ENCODE measurements at regions not wholly inside any gene's neighbourhood (a gene's known extent, or its start where the extent isn't known, plus 50 kb on each side); places are given as distances from the start of the nearest gene placed in this dataset.

GRCh38 chr17:79446399-79447009, 164.3 kb downstream of the RBFOX3 start:
- Mint-ChIP-seq H3K9me3 (no peaks in the 10 kb centered on the region), H3K36me3 (ENCODE audit: low read depth) (no peaks in the 10 kb centered on the region), H3K27me3 (peaks cover 2% of the 10 kb centered on the region), H3K4me1 (ENCODE audit: low read depth) (no peaks in the 10 kb centered on the region), H3K27ac (no peak overlapping the region), H3K4me3 (no peak overlapping the region)

- Mint-ChIP-seq H3K27me3 (no peaks in the 10 kb centered on the region), H3K4me1 (ENCODE audit: low read depth) (no peaks in the 10 kb centered on the region), H3K4me3 (no peak overlapping the region), H3K36me3 (ENCODE audit: low read depth) (no peaks in the 10 kb centered on the region), H3K27ac (no peak overlapping the region), H3K9me3 (no peaks in the 10 kb centered on the region)
Observed at GRCh38 chr17:79444198-79444597, 166.7 kb downstream of the RBFOX3 start.

- no peaks in the 10 kb centered on the region for H3K27me3 Mint-ChIP-seq
- H3K4me1 Mint-ChIP-seq (ENCODE audit: low read depth): no peaks in the 10 kb centered on the region
- no peaks in the 10 kb centered on the region for H3K36me3 Mint-ChIP-seq (ENCODE audit: low read depth)
Observed at GRCh38 chr17:79443026-79443425, 167.8 kb downstream of the RBFOX3 start.

GRCh38 chr17:79441356-79442160, 169.3 kb downstream of the RBFOX3 start:
- Mint-ChIP-seq H3K36me3 (ENCODE audit: low read depth) (no peaks in the 10 kb centered on the region), H3K4me3 (no peak overlapping the region), H3K27ac (no peak overlapping the region), H3K27me3 (no peaks in the 10 kb centered on the region), H3K9me3 (no peaks in the 10 kb centered on the region), H3K4me1 (ENCODE audit: low read depth) (no peaks in the 10 kb centered on the region)

More at GRCh38 chr17:79443026-79443425, 167.8 kb downstream of the RBFOX3 start:
- Mint-ChIP-seq H3K4me3 (no peak overlapping the region), H3K9me3 (no peaks in the 10 kb centered on the region), H3K27ac (no peak overlapping the region)

DNA sequence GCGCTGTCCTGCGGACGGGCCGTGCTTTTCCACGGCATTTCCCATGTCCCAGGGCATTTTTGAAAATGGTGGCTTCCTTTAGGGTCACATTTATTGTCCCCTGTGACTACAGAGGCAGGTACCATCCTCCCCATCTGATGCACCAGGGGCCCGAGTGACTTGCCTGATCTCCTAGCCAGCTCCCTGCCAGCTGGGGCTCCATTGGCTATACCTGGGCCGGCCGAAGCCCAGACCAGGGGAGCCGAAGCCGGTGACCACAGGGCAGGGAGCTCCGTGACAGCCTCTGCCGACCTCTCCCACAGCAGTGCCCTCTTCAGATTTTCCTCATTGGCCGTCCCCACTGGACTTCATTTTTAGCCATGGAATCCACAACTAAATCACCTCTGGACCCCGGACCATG, 170.6 kb downstream of the RBFOX3 start:
- Mint-ChIP-seq H3K4me1 (ENCODE audit: low read depth) (no peaks in the 10 kb centered on the region), H3K4me3 (no peak overlapping the region), H3K27ac (no peak overlapping the region), H3K27me3 (no peaks in the 10 kb centered on the region), H3K36me3 (ENCODE audit: low read depth) (no peaks in the 10 kb centered on the region), H3K9me3 (no peaks in the 10 kb centered on the region)

GRCh38 chr17:79439493-79439892, 171.4 kb downstream of the RBFOX3 start:
- Mint-ChIP-seq H3K4me3 (no peak overlapping the region), H3K4me1 (ENCODE audit: low read depth) (no peaks in the 10 kb centered on the region), H3K36me3 (ENCODE audit: low read depth) (no peaks in the 10 kb centered on the region), H3K27ac (no peak overlapping the region), H3K27me3 (no peaks in the 10 kb centered on the region), H3K9me3 (no peaks in the 10 kb centered on the region)

DNA sequence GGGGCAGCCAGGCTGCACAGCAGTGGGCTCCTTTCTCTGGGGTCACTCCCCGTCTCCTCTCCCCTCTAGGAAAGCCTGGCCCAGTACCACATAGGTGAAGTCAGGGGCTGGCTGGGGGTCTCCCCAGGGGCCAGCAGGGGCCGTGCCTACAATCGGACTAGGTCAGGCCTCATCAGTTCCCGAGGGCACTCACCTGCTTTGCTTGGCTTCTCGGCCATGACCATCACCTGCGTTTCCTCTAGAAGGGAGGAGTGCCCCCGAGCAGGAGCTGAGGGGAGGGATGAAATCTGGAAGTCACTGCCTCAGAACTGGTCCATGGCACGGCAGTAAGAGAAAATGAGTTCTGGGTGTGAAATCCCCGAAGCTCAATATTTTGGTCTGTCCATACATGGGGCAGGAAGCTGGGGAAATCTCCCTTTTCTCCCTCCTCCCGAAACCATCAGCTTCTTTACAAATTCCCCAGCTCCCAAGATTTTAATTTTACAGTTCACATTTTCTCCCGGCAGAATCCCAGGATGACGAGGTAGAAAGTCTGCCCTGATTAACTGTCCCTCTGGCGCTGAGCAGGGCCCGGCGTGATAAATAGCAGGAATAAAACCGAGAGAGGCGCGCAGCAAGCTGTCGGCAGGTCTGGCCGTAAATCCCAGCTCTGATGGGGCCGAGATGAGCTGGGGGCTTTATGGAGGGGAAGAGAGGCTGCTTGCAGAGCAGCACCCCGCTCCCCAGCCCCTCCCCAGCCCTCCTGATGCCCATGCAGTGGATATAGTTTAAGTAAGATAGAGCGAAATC, 172.1 kb downstream of the RBFOX3 start:
- Mint-ChIP-seq H3K27ac (no peak overlapping the region), H3K4me3 (no peak overlapping the region), H3K4me1 (ENCODE audit: low read depth) (no peaks in the 10 kb centered on the region)

DNA sequence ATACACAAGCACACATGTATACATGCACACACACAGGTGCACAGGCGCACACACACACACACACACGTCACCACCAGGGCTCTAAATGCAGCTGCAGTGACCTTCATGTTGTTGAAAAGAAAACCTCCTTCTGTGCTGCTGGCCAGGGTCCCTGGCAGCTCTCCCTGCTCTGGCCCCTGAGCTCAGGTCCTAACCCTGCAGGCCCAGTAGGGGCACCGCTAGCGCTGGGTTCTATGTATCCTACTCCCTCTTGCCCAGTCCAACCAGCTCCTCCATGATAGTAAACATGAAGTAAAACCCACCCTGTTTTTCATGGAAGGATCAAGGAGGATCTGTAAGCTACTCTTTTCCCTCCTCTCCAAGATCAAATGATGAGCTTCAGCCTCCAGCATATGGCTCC, 172.8 kb downstream of the RBFOX3 start:
- no peaks in the 10 kb centered on the region for H3K36me3 Mint-ChIP-seq (ENCODE audit: low read depth)
- no peak overlapping the region for H3K4me3 Mint-ChIP-seq
- H3K4me1 Mint-ChIP-seq (ENCODE audit: low read depth): no peaks in the 10 kb centered on the region
- peaks cover 5% of the 10 kb centered on the region for H3K27me3 Mint-ChIP-seq
- no peaks in the 10 kb centered on the region for H3K9me3 Mint-ChIP-seq
- no peak overlapping the region for H3K27ac Mint-ChIP-seq

More for the DNA sequence above, 172.1 kb downstream of the RBFOX3 start:
- Mint-ChIP-seq H3K36me3 (ENCODE audit: low read depth) (no peaks in the 10 kb centered on the region), H3K27me3 (peaks cover 4% of the 10 kb centered on the region), H3K9me3 (no peaks in the 10 kb centered on the region)

GRCh38 chr17:79437081-79437480, 173.8 kb downstream of the RBFOX3 start:
- Mint-ChIP-seq H3K27me3 (peaks cover 5% of the 10 kb centered on the region), H3K9me3 (no peaks in the 10 kb centered on the region), H3K4me1 (ENCODE audit: low read depth) (no peaks in the 10 kb centered on the region), H3K4me3 (no peak overlapping the region), H3K27ac (no peak overlapping the region), H3K36me3 (ENCODE audit: low read depth) (no peaks in the 10 kb centered on the region)

GRCh38 chr17:79435962-79436361, 174.9 kb downstream of the RBFOX3 start:
- peaks cover 10% of the 10 kb centered on the region for H3K27me3 Mint-ChIP-seq
- no peaks in the 10 kb centered on the region for H3K9me3 Mint-ChIP-seq
- no peaks in the 10 kb centered on the region for H3K36me3 Mint-ChIP-seq (ENCODE audit: low read depth)
- no peaks in the 10 kb centered on the region for H3K4me1 Mint-ChIP-seq (ENCODE audit: low read depth)
- H3K4me3 Mint-ChIP-seq: no peak overlapping the region
- H3K27ac Mint-ChIP-seq: no peak overlapping the region

DNA sequence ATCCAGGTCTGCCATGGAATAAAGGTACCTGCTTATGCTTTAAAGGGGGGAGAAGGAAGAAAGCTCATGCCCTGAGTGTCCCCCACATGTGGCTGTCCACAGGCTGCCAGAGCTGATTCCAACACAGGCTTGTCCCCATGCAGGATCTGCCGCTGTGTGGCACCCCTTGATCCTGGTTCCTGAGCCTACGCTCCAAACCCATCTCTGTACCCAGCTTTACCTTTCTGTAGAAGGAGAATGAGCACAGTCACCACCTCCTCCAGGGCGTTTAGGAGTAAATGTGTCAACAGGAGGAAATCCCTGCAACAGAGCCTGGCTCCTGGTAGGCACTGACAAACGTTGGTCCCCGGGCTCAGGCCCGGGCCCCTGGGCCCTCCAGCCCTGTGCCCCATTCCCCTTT, 175.6 kb downstream of the RBFOX3 start:
- H3K27me3 Mint-ChIP-seq: peaks cover 10% of the 10 kb centered on the region
- H3K4me3 Mint-ChIP-seq: no peak overlapping the region
- H3K9me3 Mint-ChIP-seq: no peaks in the 10 kb centered on the region
- no peak overlapping the region for H3K27ac Mint-ChIP-seq
- no peaks in the 10 kb centered on the region for H3K4me1 Mint-ChIP-seq (ENCODE audit: low read depth)
- no peaks in the 10 kb centered on the region for H3K36me3 Mint-ChIP-seq (ENCODE audit: low read depth)

- Mint-ChIP-seq H3K27me3 (peaks cover 10% of the 10 kb centered on the region), H3K4me3 (no peak overlapping the region), H3K9me3 (no peaks in the 10 kb centered on the region), H3K36me3 (ENCODE audit: low read depth) (no peaks in the 10 kb centered on the region), H3K4me1 (ENCODE audit: low read depth) (no peaks in the 10 kb centered on the region), H3K27ac (no peak overlapping the region)
Observed at GRCh38 chr17:79434215-79434614, 176.6 kb downstream of the RBFOX3 start.

- no peak overlapping the region for H3K4me3 Mint-ChIP-seq
- H3K36me3 Mint-ChIP-seq (ENCODE audit: low read depth): no peaks in the 10 kb centered on the region
- no peaks in the 10 kb centered on the region for H3K4me1 Mint-ChIP-seq (ENCODE audit: low read depth)
- no peaks in the 10 kb centered on the region for H3K9me3 Mint-ChIP-seq
- peaks cover 10% of the 10 kb centered on the region for H3K27me3 Mint-ChIP-seq
- no peak overlapping the region for H3K27ac Mint-ChIP-seq
Observed at GRCh38 chr17:79433379-79433778, 177.5 kb downstream of the RBFOX3 start.

GRCh38 chr17:79431175-79431574, 179.7 kb downstream of the RBFOX3 start:
- Mint-ChIP-seq H3K27me3 (peaks cover 10% of the 10 kb centered on the region), H3K9me3 (no peaks in the 10 kb centered on the region), H3K27ac (no peak overlapping the region), H3K36me3 (ENCODE audit: low read depth) (no peaks in the 10 kb centered on the region), H3K4me1 (ENCODE audit: low read depth) (no peaks in the 10 kb centered on the region), H3K4me3 (no peak overlapping the region)

GRCh38 chr17:79429864-79430494, 180.9 kb downstream of the RBFOX3 start:
- H3K27ac Mint-ChIP-seq: no peak overlapping the region
- no peaks in the 10 kb centered on the region for H3K36me3 Mint-ChIP-seq (ENCODE audit: low read depth)
- no peak overlapping the region for H3K4me3 Mint-ChIP-seq
- no peaks in the 10 kb centered on the region for H3K4me1 Mint-ChIP-seq (ENCODE audit: low read depth)
- no peaks in the 10 kb centered on the region for H3K9me3 Mint-ChIP-seq
- peaks cover 10% of the 10 kb centered on the region for H3K27me3 Mint-ChIP-seq
